ENCODE measurements at regions not wholly inside any gene's neighbourhood (a gene's known extent, or its start where the extent isn't known, plus 50 kb on each side); places are given as distances from the start of the nearest gene placed in this dataset.
A peak's percentile ranks its signal among the peaks of the same experiment; 100 is the strongest.

DNA sequence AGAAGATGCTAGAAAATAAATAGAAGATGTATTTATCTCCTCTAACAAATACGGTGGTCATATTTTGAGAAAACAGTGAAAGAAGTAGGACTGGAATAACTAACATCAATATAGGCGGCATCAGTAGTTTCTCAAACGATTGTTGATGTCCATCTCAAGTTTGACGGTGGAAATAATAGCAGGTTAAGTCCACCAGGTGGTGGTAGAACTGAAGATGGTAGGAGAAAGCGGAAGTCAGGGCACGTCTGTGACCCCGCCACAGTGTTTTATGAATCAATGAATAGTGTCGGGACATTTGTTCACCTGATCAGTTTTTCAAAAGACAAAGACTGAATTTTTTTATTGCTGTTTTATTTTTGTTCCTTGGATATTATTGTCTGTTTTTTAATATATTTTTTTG, 706.4 kb upstream of the SLC10A2 start:
- TF ChIP-seq, protein P1, sequence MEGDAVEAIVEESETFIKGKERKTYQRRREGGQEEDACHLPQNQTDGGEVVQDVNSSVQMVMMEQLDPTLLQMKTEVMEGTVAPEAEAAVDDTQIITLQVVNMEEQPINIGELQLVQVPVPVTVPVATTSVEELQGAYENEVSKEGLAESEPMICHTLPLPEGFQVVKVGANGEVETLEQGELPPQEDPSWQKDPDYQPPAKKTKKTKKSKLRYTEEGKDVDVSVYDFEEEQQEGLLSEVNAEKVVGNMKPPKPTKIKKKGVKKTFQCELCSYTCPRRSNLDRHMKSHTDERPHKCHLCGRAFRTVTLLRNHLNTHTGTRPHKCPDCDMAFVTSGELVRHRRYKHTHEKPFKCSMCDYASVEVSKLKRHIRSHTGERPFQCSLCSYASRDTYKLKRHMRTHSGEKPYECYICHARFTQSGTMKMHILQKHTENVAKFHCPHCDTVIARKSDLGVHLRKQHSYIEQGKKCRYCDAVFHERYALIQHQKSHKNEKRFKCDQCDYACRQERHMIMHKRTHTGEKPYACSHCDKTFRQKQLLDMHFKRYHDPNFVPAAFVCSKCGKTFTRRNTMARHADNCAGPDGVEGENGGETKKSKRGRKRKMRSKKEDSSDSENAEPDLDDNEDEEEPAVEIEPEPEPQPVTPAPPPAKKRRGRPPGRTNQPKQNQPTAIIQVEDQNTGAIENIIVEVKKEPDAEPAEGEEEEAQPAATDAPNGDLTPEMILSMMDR (IDR thresholded peaks at IDR 0.05; ENCODE audit: borderline replicate concordance, extremely low read depth, low read length, poor library complexity, severe bottlenecking), result peak; percentile 40
- TF ChIP-seq EZH2 (IDR thresholded peaks at IDR 0.05; ENCODE audit: borderline replicate concordance, low read depth, low read length, severe bottlenecking), result no peak
